Neural cell (in vitro differentiated cells): ENCODE measurements at regions not wholly inside any gene's neighbourhood (a gene's known extent, or its start where the extent isn't known, plus 50 kb on each side); places are given as distances from the start of the nearest gene placed in this dataset.

Source experiments
- H2AFZ ChIP-seq: fragments of 200-600, 300-800 bp; sonication (generic), shearing (Covaris generic); 2 replicates; pipeline ENCODE4 v1.6.0; 2014; ENCODE audit warnings: low read depth, mild to moderate bottlenecking, antibody characterized with exemption, low read length, moderate library complexity
- H3F3A ChIP-seq: fragments of 200-600 bp; shearing (Covaris generic); 2 replicates; pipeline ENCODE4 v1.6.1; 2016; ENCODE audit warnings: mild to moderate bottlenecking, moderate library complexity, mixed read lengths, antibody characterized with exemption, low read length; ENCODE audit not compliant: insufficient read depth, poor library complexity, severe bottlenecking
- H3K27ac ChIP-seq: fragments of 200-600, 300-800 bp; sonication (generic), shearing (Covaris generic); 2 replicates; pipeline ENCODE4 v1.5.1; 2014; ENCODE audit warnings: mild to moderate bottlenecking, low read length, moderate library complexity
- H3K27me3 ChIP-seq: fragments of 300-800, 200-600 bp; sonication (generic), shearing (Covaris generic); 2 replicates; pipeline ENCODE4 v1.6.0; 2014; ENCODE audit warnings: mild to moderate bottlenecking, low read depth, low read length, moderate library complexity; ENCODE audit not compliant: insufficient read depth
- H3K36me3 ChIP-seq: fragments of 300-800, 200-600 bp; sonication (generic), shearing (Covaris generic); 2 replicates; pipeline ENCODE4 v1.5.1; 2014; ENCODE audit warnings: mild to moderate bottlenecking, antibody characterized with exemption, low read length, moderate library complexity; ENCODE audit not compliant: insufficient read depth
- H3K4me2 ChIP-seq: fragments of 300-800, 200-600 bp; sonication (generic), shearing (Covaris generic); 2 replicates; pipeline ENCODE4 v1.6.0; 2014; ENCODE audit warnings: mild to moderate bottlenecking, low read length
- H3K4me3 ChIP-seq: fragments of 300-800, 200-600 bp; sonication (generic), shearing (Covaris generic); 2 replicates; pipeline ENCODE4 v1.5.1; 2014; ENCODE audit warnings: mild to moderate bottlenecking, low read length, moderate library complexity
- H3K79me2 ChIP-seq: fragments of 200-600 bp; shearing (Covaris generic); replicated peaks from 2 replicates; pipeline ENCODE4 v1.6.0; 2014; ENCODE audit warnings: mild to moderate bottlenecking, low read length, moderate library complexity; ENCODE audit not compliant: insufficient read depth
- H3K9ac ChIP-seq: fragments of 300-800, 200-600 bp; sonication (generic), shearing (Covaris generic); 2 replicates; pipeline ENCODE4 v1.6.1; 2016; ENCODE audit warnings: mild to moderate bottlenecking, low read length, mixed read lengths
- H3K9me2 ChIP-seq: fragments of 200-600 bp; shearing (Covaris generic); 2 replicates; pipeline ENCODE4 v1.6.1; 2016; ENCODE audit warnings: mild to moderate bottlenecking, low read length, mixed read lengths; ENCODE audit not compliant: insufficient read depth
- H3K9me3 ChIP-seq: fragments of 200-600, 300-800 bp; sonication (generic), shearing (Covaris generic); 2 replicates; pipeline ENCODE4 v1.6.1; 2016; ENCODE audit warnings: mild to moderate bottlenecking, mixed run types, low read length, moderate library complexity, mixed read lengths
- H4K20me1 ChIP-seq: fragments of 200-600 bp; shearing (Covaris generic); 2 replicates; pipeline ENCODE4 v1.6.1; 2016; ENCODE audit warnings: mild to moderate bottlenecking, mixed run types; ENCODE audit not compliant: insufficient read depth
- EP300 ChIP-seq: fragments of 450-650 bp; conservative IDR thresholded peaks from 2 replicates; pipeline ENCODE4 v1.6.1; 2014; ENCODE audit warnings: antibody characterized with exemption, mild to moderate bottlenecking, moderate library complexity; ENCODE audit not compliant: poor library complexity, severe bottlenecking
- EZH2 ChIP-seq: fragments of 200-600, 300-800 bp; shearing (Covaris generic), sonication (generic); IDR thresholded peaks from 2 replicates; pipeline ENCODE4 v1.6.1; 2014; ENCODE audit warnings: antibody characterized with exemption, low read length, borderline replicate concordance, mild to moderate bottlenecking; ENCODE audit not compliant: insufficient read depth, poor library complexity, severe bottlenecking
- MXI1 ChIP-seq: fragments of 450-650 bp; conservative IDR thresholded peaks from 2 replicates; pipeline ENCODE4 v1.6.1; 2014; ENCODE audit warnings: antibody characterized with exemption, mild to moderate bottlenecking; ENCODE audit not compliant: poor library complexity, severe bottlenecking
- POLR2AphosphoS5 ChIP-seq: IDR thresholded peaks from 2 replicates; pipeline ENCODE4 v1.6.1; 2012
- RAD21 ChIP-seq: fragments of 450-650 bp; conservative IDR thresholded peaks from 2 replicates; pipeline ENCODE4 v1.6.1; 2014; ENCODE audit warnings: antibody characterized with exemption, mild to moderate bottlenecking, moderate library complexity
- SMC3 ChIP-seq: fragments of 450-650 bp; conservative IDR thresholded peaks from 2 replicates; pipeline ENCODE4 v1.6.1; 2014; ENCODE audit warnings: antibody characterized with exemption, mild to moderate bottlenecking, moderate library complexity; ENCODE audit not compliant: poor library complexity
- TAF1 ChIP-seq: IDR thresholded peaks from 2 replicates; pipeline ENCODE4 v1.6.1; 2012; ENCODE audit warnings: low read depth
- TF ChIP-seq, protein P1 (sequence below): IDR thresholded peaks from 2 replicates; pipeline ENCODE4 v1.6.1; 2012; ENCODE audit warnings: borderline replicate concordance
- TF ChIP-seq, protein P2 (sequence below): fragments of 450-650 bp; IDR thresholded peaks from 2 replicates; pipeline ENCODE4 v1.5.1; 2014; ENCODE audit warnings: antibody characterized with exemption, mild to moderate bottlenecking, moderate library complexity; ENCODE audit not compliant: poor library complexity, severe bottlenecking

DNA sequence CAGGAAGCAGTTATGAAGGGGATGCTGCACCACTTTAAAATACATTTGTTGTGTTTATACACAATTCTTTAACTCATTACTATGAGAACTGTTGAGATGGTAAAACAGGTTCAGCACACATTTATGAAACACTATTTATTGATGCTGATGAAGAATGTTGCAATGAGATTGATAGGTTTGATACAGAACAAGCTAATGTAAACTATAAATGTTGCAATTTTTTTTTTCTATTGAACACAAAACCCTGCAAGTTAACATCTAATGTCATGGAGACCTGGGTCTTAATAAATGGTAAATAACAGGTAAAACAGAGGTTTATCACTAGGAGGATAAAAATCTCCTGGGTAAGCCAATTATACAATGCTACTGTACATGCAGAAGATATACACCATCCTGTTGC lies 857.6 kb downstream of the FSCB start:
- Histone ChIP-seq H3K79me2 (no peaks in the 10 kb centered on the region), H4K20me1 (no peaks in the 10 kb centered on the region), H3K9me2 (no peaks in the 10 kb centered on the region), H3K9me3 (no peaks in the 10 kb centered on the region), H3K4me3 (no peak overlapping the region), H2AFZ (no peak overlapping the region), H3K4me2 (no peak overlapping the region), H3K27ac (no peak overlapping the region), H3K9ac (no peak overlapping the region), H3F3A (no peaks in the 10 kb centered on the region), H3K36me3 (no peaks in the 10 kb centered on the region), H3K27me3 (no peaks in the 10 kb centered on the region)
- TF ChIP-seq MXI1 (no peak), EP300 (no peak), POLR2AphosphoS5 (no peak), RAD21 (no peak), TAF1 (no peak), SMC3 (no peak), EZH2 (no peak)
- TF ChIP-seq, protein P1, sequence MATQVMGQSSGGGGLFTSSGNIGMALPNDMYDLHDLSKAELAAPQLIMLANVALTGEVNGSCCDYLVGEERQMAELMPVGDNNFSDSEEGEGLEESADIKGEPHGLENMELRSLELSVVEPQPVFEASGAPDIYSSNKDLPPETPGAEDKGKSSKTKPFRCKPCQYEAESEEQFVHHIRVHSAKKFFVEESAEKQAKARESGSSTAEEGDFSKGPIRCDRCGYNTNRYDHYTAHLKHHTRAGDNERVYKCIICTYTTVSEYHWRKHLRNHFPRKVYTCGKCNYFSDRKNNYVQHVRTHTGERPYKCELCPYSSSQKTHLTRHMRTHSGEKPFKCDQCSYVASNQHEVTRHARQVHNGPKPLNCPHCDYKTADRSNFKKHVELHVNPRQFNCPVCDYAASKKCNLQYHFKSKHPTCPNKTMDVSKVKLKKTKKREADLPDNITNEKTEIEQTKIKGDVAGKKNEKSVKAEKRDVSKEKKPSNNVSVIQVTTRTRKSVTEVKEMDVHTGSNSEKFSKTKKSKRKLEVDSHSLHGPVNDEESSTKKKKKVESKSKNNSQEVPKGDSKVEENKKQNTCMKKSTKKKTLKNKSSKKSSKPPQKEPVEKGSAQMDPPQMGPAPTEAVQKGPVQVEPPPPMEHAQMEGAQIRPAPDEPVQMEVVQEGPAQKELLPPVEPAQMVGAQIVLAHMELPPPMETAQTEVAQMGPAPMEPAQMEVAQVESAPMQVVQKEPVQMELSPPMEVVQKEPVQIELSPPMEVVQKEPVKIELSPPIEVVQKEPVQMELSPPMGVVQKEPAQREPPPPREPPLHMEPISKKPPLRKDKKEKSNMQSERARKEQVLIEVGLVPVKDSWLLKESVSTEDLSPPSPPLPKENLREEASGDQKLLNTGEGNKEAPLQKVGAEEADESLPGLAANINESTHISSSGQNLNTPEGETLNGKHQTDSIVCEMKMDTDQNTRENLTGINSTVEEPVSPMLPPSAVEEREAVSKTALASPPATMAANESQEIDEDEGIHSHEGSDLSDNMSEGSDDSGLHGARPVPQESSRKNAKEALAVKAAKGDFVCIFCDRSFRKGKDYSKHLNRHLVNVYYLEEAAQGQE, result no peak
- TF ChIP-seq, protein P2, sequence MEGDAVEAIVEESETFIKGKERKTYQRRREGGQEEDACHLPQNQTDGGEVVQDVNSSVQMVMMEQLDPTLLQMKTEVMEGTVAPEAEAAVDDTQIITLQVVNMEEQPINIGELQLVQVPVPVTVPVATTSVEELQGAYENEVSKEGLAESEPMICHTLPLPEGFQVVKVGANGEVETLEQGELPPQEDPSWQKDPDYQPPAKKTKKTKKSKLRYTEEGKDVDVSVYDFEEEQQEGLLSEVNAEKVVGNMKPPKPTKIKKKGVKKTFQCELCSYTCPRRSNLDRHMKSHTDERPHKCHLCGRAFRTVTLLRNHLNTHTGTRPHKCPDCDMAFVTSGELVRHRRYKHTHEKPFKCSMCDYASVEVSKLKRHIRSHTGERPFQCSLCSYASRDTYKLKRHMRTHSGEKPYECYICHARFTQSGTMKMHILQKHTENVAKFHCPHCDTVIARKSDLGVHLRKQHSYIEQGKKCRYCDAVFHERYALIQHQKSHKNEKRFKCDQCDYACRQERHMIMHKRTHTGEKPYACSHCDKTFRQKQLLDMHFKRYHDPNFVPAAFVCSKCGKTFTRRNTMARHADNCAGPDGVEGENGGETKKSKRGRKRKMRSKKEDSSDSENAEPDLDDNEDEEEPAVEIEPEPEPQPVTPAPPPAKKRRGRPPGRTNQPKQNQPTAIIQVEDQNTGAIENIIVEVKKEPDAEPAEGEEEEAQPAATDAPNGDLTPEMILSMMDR, result no peak

DNA sequence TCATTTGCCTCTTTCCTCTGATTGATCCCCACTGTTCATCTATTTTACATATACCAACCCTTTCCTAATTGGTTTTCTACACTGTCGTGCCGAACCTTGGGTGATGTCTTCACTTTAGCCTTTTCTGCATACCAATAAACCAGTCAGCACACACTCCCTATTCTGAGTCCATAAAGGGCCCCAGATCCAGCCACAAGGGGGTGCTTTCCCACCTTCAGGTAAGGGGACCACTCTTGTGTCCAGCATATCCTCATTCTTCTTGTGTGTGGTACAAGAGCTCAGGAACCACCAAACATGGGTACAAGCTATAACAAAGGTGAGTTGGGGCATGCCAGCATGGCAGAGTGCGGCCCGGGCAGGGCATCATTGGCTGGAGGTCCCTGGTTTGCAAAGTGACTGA lies 859.8 kb downstream of the FSCB start:
- no peaks in the 10 kb centered on the region for H3K27me3 ChIP-seq
- H3K9me2 ChIP-seq, result no peaks in the 10 kb centered on the region
- no peak overlapping the region for H3K27ac ChIP-seq
- H2AFZ ChIP-seq, result no peak overlapping the region
- H3K9me3 ChIP-seq, result no peaks in the 10 kb centered on the region
- H3K4me3 ChIP-seq, result no peak overlapping the region
- H3K36me3 ChIP-seq, result no peaks in the 10 kb centered on the region
- H4K20me1 ChIP-seq, result no peaks in the 10 kb centered on the region
- H3K79me2 ChIP-seq, result no peaks in the 10 kb centered on the region
- no peak overlapping the region for H3K4me2 ChIP-seq
- TF ChIP-seq RAD21, result no peak
- TF ChIP-seq, protein P2, result no peak
- no peak for TF ChIP-seq EZH2
- TF ChIP-seq POLR2AphosphoS5, result no peak
- TF ChIP-seq TAF1, result no peak
- no peak for TF ChIP-seq SMC3
- no peak for TF ChIP-seq EP300
- TF ChIP-seq, protein P1, result no peak
- TF ChIP-seq MXI1, result no peak
- no peaks in the 10 kb centered on the region for H3F3A ChIP-seq
- H3K9ac ChIP-seq, result no peak overlapping the region
